Tibial artery (tissue), 4 donors: ENCODE measurements at regions not wholly inside any gene's neighbourhood (a gene's known extent, or its start where the extent isn't known, plus 50 kb on each side); places are given as distances from the start of the nearest gene placed in this dataset.

Experiments
- DNase-seq, 2 donors: peaks; one replicate each; pipeline ENCODE4 v3.0.0-alpha.2; 2019
- H3K27ac ChIP-seq, 2 donors: fragments of 200-600 bp; sonication (generic) in 1 of 2; 1 replicate in 1 of 2; 2 replicates in 1 of 2; pipeline ENCODE4 v1.5.1; 2018 to 2019; ENCODE audit warnings: mild to moderate bottlenecking in 1 of 2
- H3K27me3 ChIP-seq, 2 donors: fragments of 200-600 bp; sonication (generic) in 1 of 2; one replicate each; pipeline versions ENCODE4 v1.5.1 to v1.6.0; 2016 to 2019
- H3K36me3 ChIP-seq, 3 donors: fragments of 200-600 bp; sonication (generic) in 2 of 3; one replicate each; pipeline ENCODE4 v1.5.1; 2016 to 2019; ENCODE audit warnings: mild to moderate bottlenecking in 2 of 3
- H3K4me1 ChIP-seq, 4 donors: fragments of 200-600 bp; sonication (generic) in 2 of 4; 1 replicate in 3 of 4; 2 replicates in 1 of 4; pipeline ENCODE4 v1.5.1; 2016 to 2019
- H3K4me3 ChIP-seq, 2 donors: fragments of 200-600 bp; sonication (generic) in 1 of 2; 1 replicate in 1 of 2; 2 replicates in 1 of 2; pipeline ENCODE4 v1.5.1; 2018 to 2019; ENCODE audit warnings: mild to moderate bottlenecking in 2 of 2
- H3K9me3 ChIP-seq, 3 donors: fragments of 200-600 bp; sonication (generic) in 1 of 3; one replicate each; pipeline ENCODE4 v1.5.1; 2016 to 2019
- intact Hi-C: fragments of 100-400 bp; cut with DNase I; formaldehyde crosslinking; loops from one replicate; pipeline ENCODE4 v1.15.0; 2023; ENCODE audit warnings: low total_unique reads
- TF ChIP-seq, protein P1 (sequence below), 2 experiments: fragments of 200-600 bp in 1 of 2; fragments of 450-650 bp in 1 of 2; IDR thresholded peaks; one replicate each; pipeline ENCODE4 v1.5.1; 2017 to 2019; ENCODE audit warnings: antibody characterized with exemption in 2 of 2, mild to moderate bottlenecking in 1 of 2, moderate library complexity in 1 of 2

DNA sequence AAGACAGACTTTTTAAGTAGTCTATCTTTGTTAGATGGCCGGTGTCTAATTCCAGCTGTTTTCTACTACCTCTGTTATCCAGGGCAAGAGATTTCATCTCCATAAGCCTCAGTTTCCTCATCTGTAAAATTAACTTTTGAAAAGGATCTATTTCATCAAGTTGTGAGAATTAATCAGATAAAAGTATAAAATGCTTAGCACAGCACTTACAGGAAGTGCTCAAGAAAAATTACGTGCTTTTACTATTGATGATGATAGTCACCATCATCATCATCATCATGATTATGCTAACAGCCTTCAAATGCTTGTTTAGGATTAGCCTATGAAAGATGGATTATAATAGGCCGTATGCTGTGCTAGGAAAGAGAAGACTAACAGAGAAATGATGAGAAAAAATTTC is 76.2 kb downstream of the CYRIA start:
- no peaks in the 10 kb centered on the region for H3K36me3 ChIP-seq

GRCh38 chr2:16588565-16588964 is 77.1 kb downstream of the CYRIA start:
- TF ChIP-seq, protein P1, sequence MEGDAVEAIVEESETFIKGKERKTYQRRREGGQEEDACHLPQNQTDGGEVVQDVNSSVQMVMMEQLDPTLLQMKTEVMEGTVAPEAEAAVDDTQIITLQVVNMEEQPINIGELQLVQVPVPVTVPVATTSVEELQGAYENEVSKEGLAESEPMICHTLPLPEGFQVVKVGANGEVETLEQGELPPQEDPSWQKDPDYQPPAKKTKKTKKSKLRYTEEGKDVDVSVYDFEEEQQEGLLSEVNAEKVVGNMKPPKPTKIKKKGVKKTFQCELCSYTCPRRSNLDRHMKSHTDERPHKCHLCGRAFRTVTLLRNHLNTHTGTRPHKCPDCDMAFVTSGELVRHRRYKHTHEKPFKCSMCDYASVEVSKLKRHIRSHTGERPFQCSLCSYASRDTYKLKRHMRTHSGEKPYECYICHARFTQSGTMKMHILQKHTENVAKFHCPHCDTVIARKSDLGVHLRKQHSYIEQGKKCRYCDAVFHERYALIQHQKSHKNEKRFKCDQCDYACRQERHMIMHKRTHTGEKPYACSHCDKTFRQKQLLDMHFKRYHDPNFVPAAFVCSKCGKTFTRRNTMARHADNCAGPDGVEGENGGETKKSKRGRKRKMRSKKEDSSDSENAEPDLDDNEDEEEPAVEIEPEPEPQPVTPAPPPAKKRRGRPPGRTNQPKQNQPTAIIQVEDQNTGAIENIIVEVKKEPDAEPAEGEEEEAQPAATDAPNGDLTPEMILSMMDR (IDR thresholded peaks at IDR 0.05): no peak
- H3K36me3 ChIP-seq: no peaks in the 10 kb centered on the region
- intact Hi-C loops: no loop called here

More for the DNA sequence above, 76.2 kb downstream of the CYRIA start:
- no peak overlapping the region for H3K27ac ChIP-seq
- no peak for DNase-seq
- TF ChIP-seq, protein P1 (IDR thresholded peaks at IDR 0.05): no peak
- H3K27me3 ChIP-seq: no peaks in the 10 kb centered on the region
- no peaks in the 10 kb centered on the region for H3K4me1 ChIP-seq
- no peak overlapping the region for H3K4me3 ChIP-seq
- H3K9me3 ChIP-seq: no peaks in the 10 kb centered on the region
- intact Hi-C loops: no loop called here

DNA sequence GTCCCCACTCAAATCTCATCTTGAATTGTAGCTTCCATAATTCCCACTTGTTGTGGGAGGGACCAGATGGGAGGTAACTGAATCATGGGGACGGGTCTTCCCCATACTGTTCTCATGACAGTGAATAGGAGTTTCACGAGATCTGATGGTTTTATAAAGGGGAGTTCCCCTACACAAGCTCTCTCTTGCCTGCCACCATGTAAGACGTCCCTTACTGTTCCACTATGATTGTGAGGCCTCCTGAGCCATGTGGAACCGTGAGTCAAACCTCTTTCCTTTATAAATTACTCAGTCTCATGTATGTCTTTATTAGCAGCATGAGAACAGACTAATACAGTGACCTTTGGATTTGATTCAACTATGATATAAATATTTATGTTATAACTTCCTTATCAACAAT is 78.0 kb downstream of the CYRIA start:
- no peak overlapping the region for H3K27ac ChIP-seq
- H3K36me3 ChIP-seq: no peaks in the 10 kb centered on the region
- TF ChIP-seq, protein P1 (IDR thresholded peaks at IDR 0.05): no peak
- no peak overlapping the region for H3K4me3 ChIP-seq
- no peak for DNase-seq
- H3K4me1 ChIP-seq: no peaks in the 10 kb centered on the region
- no peaks in the 10 kb centered on the region for H3K9me3 ChIP-seq
- H3K27me3 ChIP-seq: no peaks in the 10 kb centered on the region
- intact Hi-C loops: no loop called here

More at GRCh38 chr2:16588565-16588964, 77.1 kb downstream of the CYRIA start:
- no peak overlapping the region for H3K27ac ChIP-seq
- no peaks in the 10 kb centered on the region for H3K9me3 ChIP-seq
- H3K4me3 ChIP-seq: no peak overlapping the region
- no peak for DNase-seq
- no peaks in the 10 kb centered on the region for H3K27me3 ChIP-seq
- no peaks in the 10 kb centered on the region for H3K4me1 ChIP-seq

GRCh38 chr2:16584824-16585540 is 80.7 kb downstream of the CYRIA start:
- no peaks in the 10 kb centered on the region for H3K36me3 ChIP-seq
- TF ChIP-seq, protein P1 (IDR thresholded peaks at IDR 0.05): no peak
- no peaks in the 10 kb centered on the region for H3K27me3 ChIP-seq
- no peak overlapping the region for H3K27ac ChIP-seq
- no peaks in the 10 kb centered on the region for H3K9me3 ChIP-seq
- DNase-seq: no peak
- H3K4me1 ChIP-seq: no peaks in the 10 kb centered on the region
- intact Hi-C loops: no loop called here
- H3K4me3 ChIP-seq: no peak overlapping the region

DNA sequence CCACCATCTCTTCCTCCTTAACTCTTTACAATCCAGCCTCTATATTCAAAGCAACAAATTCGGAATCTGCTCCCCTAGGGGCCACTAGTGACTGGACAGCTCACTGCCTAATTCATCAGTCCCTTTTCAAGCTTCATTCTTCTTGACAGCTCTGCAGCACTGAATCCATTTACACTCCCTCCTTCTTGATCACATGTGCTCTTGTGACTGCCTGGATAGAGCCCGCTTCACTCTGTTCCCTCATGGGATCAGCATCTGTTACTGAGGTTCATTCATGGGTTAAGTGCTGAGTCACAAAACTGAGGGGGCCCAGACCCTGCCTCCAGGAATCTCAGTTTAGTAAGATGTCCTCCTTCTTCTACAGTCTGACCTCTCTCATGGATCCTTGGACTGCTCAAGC is 81.5 kb downstream of the CYRIA start:
- H3K27ac ChIP-seq: no peak overlapping the region
- H3K4me3 ChIP-seq: no peak overlapping the region
- DNase-seq: no peak
- intact Hi-C loops: no loop called here
- TF ChIP-seq, protein P1 (IDR thresholded peaks at IDR 0.05): no peak
- H3K4me1 ChIP-seq: no peaks in the 10 kb centered on the region
- H3K36me3 ChIP-seq: no peaks in the 10 kb centered on the region
- H3K27me3 ChIP-seq: no peaks in the 10 kb centered on the region
- no peaks in the 10 kb centered on the region for H3K9me3 ChIP-seq
